Astrocyte of the spinal cord (primary cell): ENCODE measurements at regions not wholly inside any gene's neighbourhood (a gene's known extent, or its start where the extent isn't known, plus 50 kb on each side); places are given as distances from the start of the nearest gene placed in this dataset.

Experiments
- DNase-seq: peaks from one replicate; pipeline ENCODE4 v3.0.0; 2011; ENCODE audit warnings: low read depth, low spot score
- H3K4me3 ChIP-seq: 2 replicates; pipeline ENCODE4 v1.5.1; 2011; ENCODE audit warnings: low read depth, mild to moderate bottlenecking, low read length, moderate library complexity
- CTCF ChIP-seq: IDR thresholded peaks from 2 replicates; pipeline ENCODE4 v1.5.1; 2012; ENCODE audit warnings: low read depth, mild to moderate bottlenecking, low read length, inconsistent platforms
- in situ Hi-C: cut with HindIII; loops from 2 replicates; pipeline ENCODE4 v1.10.0; 2017; ENCODE audit warnings: low sequenced_read_pairs

GRCh38 chr3:139204728-139205127 is 139.1 kb upstream of the MRPS22 start:
- DNase-seq = no peak
- in situ Hi-C loops = no loop called here
- no peak overlapping the region for H3K4me3 ChIP-seq
- no peak for TF ChIP-seq CTCF

GRCh38 chr3:139213936-139214335 is 129.9 kb upstream of the MRPS22 start:
- no peak for DNase-seq
- TF ChIP-seq CTCF = no peak
- in situ Hi-C loops = no loop called here
- no peak overlapping the region for H3K4me3 ChIP-seq

- no peak for TF ChIP-seq CTCF
- in situ Hi-C loops = no loop called here
- no peak overlapping the region for H3K4me3 ChIP-seq
- no peak for DNase-seq
Measured at GRCh38 chr3:139216958-139217357, 126.9 kb upstream of the MRPS22 start.

GRCh38 chr3:139217633-139218032 is 126.2 kb upstream of the MRPS22 start:
- no peak for TF ChIP-seq CTCF
- in situ Hi-C loops = no loop called here
- H3K4me3 ChIP-seq = no peak overlapping the region
- no peak for DNase-seq

GRCh38 chr3:139218046-139218445 is 125.8 kb upstream of the MRPS22 start:
- in situ Hi-C loops = no loop called here
- TF ChIP-seq CTCF = no peak
- DNase-seq = no peak
- H3K4me3 ChIP-seq = no peak overlapping the region

GRCh38 chr3:139219463-139219862 is 124.4 kb upstream of the MRPS22 start:
- no peak for DNase-seq
- in situ Hi-C loops = no loop called here
- TF ChIP-seq CTCF = no peak
- H3K4me3 ChIP-seq = no peak overlapping the region

- in situ Hi-C loops = no loop called here
- no peak for TF ChIP-seq CTCF
- DNase-seq = no peak
- H3K4me3 ChIP-seq = no peak overlapping the region
Measured at GRCh38 chr3:139222100-139222657, 121.6 kb upstream of the MRPS22 start.
